Mammary epithelial cell (primary cell): ENCODE measurements at regions not wholly inside any gene's neighbourhood (a gene's known extent, or its start where the extent isn't known, plus 50 kb on each side); places are given as distances from the start of the nearest gene placed in this dataset.

ENCODE experiments used
- CTCF ChIP-seq, 2 donors: IDR thresholded peaks in 1 of 2; conservative IDR thresholded peaks in 1 of 2; 2 replicates each; pipeline ENCODE4 v1.5.1; 2011 to 2012; ENCODE audit warnings: inconsistent platforms in 2 of 2, low read length in 2 of 2, mild to moderate bottlenecking in 2 of 2, control low read depth in 1 of 2, low read depth in 1 of 2; ENCODE audit not compliant: insufficient read depth in 1 of 2; ENCODE audit errors: extremely low read depth in 1 of 2
- EZH2 ChIP-seq: IDR thresholded peaks from 2 replicates; pipeline ENCODE4 v1.6.1; 2012; ENCODE audit warnings: low read length, inconsistent platforms, borderline replicate concordance

DNA sequence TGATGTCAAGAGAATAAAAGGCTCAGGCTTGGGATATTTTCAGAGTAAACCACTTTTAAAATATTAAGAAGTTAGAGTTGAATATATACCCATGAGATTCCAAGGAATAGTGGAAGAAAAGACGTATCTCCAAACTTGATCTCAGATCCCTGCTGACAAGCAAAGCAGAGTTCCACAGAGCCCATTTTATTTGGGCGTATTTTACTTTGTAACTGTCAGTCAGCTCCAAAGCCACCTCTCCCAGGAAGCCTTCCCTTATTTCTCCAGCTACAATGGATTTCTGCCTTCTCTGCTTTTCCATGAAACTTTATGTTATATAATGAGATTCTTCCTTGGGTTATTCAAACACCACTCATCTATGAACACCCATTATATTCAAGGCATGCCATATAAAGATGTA, 295.7 kb downstream of the FZD1 start:
- TF ChIP-seq CTCF (conservative IDR thresholded peaks at IDR 0.05 in 1 of 2, IDR thresholded peaks at IDR 0.05 in 1 of 2; ENCODE audit: extremely low read depth in 1 of 2, insufficient read depth in 1 of 2, low read depth in 1 of 2, low read length in 2 of 2) = no peak
- no peak for TF ChIP-seq EZH2
